ENCODE measurements at regions not wholly inside any gene's neighbourhood (a gene's known extent, or its start where the extent isn't known, plus 50 kb on each side); places are given as distances from the start of the nearest gene placed in this dataset.
A peak's percentile ranks its signal among the peaks of the same experiment; 100 is the strongest.

GRCh38 chr3:165346503-165346902, 150.3 kb upstream of the SLITRK3 start:
- POLR2A ChIA-PET, result no interaction called here
- Mint-ChIP-seq H3K4me1 (ENCODE audit: low read depth, unreplicated experiment) (no peaks in the 10 kb centered on the region), H3K27ac (ENCODE audit: unreplicated experiment) (no peak overlapping the region)

GRCh38 chr3:165343185-165343584, 147.0 kb upstream of the SLITRK3 start:
- Mint-ChIP-seq H3K27ac (ENCODE audit: unreplicated experiment) (no peak overlapping the region), H3K36me3 (ENCODE audit: insufficient read depth, unreplicated experiment) (no peaks in the 10 kb centered on the region), H3K27me3 (ENCODE audit: insufficient read depth, unreplicated experiment) (no peaks in the 10 kb centered on the region), H3K4me3 (ENCODE audit: unreplicated experiment) (no peak overlapping the region), H3K9me3 (ENCODE audit: unreplicated experiment) (no peaks in the 10 kb centered on the region), H3K4me1 (ENCODE audit: low read depth, unreplicated experiment) (no peaks in the 10 kb centered on the region)
- no peak for TF ChIP-seq CTCF (IDR thresholded peaks at IDR 0.05; ENCODE audit: insufficient read depth in 1 of 2, low read depth in 1 of 2, low read length in 1 of 2, severe bottlenecking in 1 of 2, unreplicated experiment in 1 of 2)
- CTCF ChIA-PET, result no interaction called here
- POLR2A ChIA-PET, result no interaction called here
- no peak for DNase-seq
- no peaks in the 10 kb centered on the region for H3K9me3 ChIP-seq
- no TSS peak for BruUV-seq (replicated peaks)
- H3K4me1 ChIP-seq, result no peaks in the 10 kb centered on the region
- intact Hi-C loops (cut with micrococcal nuclease; ENCODE audit: unreplicated experiment), result no loop called here
- no peaks in the 10 kb centered on the region for H3K27me3 ChIP-seq (replicated peaks; ENCODE audit: control insufficient read depth, insufficient read depth, low read length)
- no peak overlapping the region for H3K4me3 ChIP-seq (ENCODE audit: low read depth, low read length)
- H3K36me3 ChIP-seq (ENCODE audit: control insufficient read depth, insufficient read depth, low read length), result no peaks in the 10 kb centered on the region

More at GRCh38 chr3:165346503-165346902, 150.3 kb upstream of the SLITRK3 start:
- Histone ChIP-seq H3K27me3 (replicated peaks; ENCODE audit: control insufficient read depth, insufficient read depth, low read length) (no peaks in the 10 kb centered on the region), H3K4me3 (ENCODE audit: low read depth, low read length) (no peak overlapping the region), H3K9me3 (no peaks in the 10 kb centered on the region), H3K4me1 (no peaks in the 10 kb centered on the region), H3K36me3 (ENCODE audit: control insufficient read depth, insufficient read depth, low read length) (no peaks in the 10 kb centered on the region)
- no peak for TF ChIP-seq CTCF (IDR thresholded peaks at IDR 0.05; ENCODE audit: insufficient read depth in 1 of 2, low read depth in 1 of 2, low read length in 1 of 2, severe bottlenecking in 1 of 2, unreplicated experiment in 1 of 2)
- intact Hi-C loops (cut with micrococcal nuclease; ENCODE audit: unreplicated experiment), result no loop called here
- no peaks in the 10 kb centered on the region for H3K27me3 Mint-ChIP-seq (ENCODE audit: insufficient read depth, unreplicated experiment)
- DNase-seq, result no peak
- no peaks in the 10 kb centered on the region for H3K36me3 Mint-ChIP-seq (ENCODE audit: insufficient read depth, unreplicated experiment)
- BruUV-seq (replicated peaks), result no TSS peak
- no peak overlapping the region for H3K4me3 Mint-ChIP-seq (ENCODE audit: unreplicated experiment)
- no peaks in the 10 kb centered on the region for H3K9me3 Mint-ChIP-seq (ENCODE audit: unreplicated experiment)
- CTCF ChIA-PET, result no interaction called here

GRCh38 chr3:165339753-165340152, 143.6 kb upstream of the SLITRK3 start:
- H3K27ac Mint-ChIP-seq (ENCODE audit: unreplicated experiment), result no peak overlapping the region

More at GRCh38 chr3:165339753-165340152, 143.6 kb upstream of the SLITRK3 start:
- Mint-ChIP-seq H3K36me3 (ENCODE audit: insufficient read depth, unreplicated experiment) (no peaks in the 10 kb centered on the region), H3K4me1 (ENCODE audit: low read depth, unreplicated experiment) (no peaks in the 10 kb centered on the region), H3K27me3 (ENCODE audit: insufficient read depth, unreplicated experiment) (no peaks in the 10 kb centered on the region), H3K4me3 (ENCODE audit: unreplicated experiment) (no peak overlapping the region), H3K9me3 (ENCODE audit: unreplicated experiment) (no peaks in the 10 kb centered on the region)
- no peak for DNase-seq
- H3K4me3 ChIP-seq (ENCODE audit: low read depth, low read length), result no peak overlapping the region
- H3K4me1 ChIP-seq, result no peaks in the 10 kb centered on the region
- intact Hi-C loops (cut with micrococcal nuclease; ENCODE audit: unreplicated experiment), result no loop called here
- no TSS peak for BruUV-seq (replicated peaks)
- peak in 1 of 2 experiments; percentile 27 for TF ChIP-seq CTCF (IDR thresholded peaks at IDR 0.05; ENCODE audit: insufficient read depth in 1 of 2, low read depth in 1 of 2, low read length in 1 of 2, severe bottlenecking in 1 of 2, unreplicated experiment in 1 of 2)
- H3K27me3 ChIP-seq (replicated peaks; ENCODE audit: control insufficient read depth, insufficient read depth, low read length), result no peaks in the 10 kb centered on the region
- POLR2A ChIA-PET, result no interaction called here
- CTCF ChIA-PET, result no interaction called here
- no peaks in the 10 kb centered on the region for H3K36me3 ChIP-seq (ENCODE audit: control insufficient read depth, insufficient read depth, low read length)
- H3K9me3 ChIP-seq, result no peaks in the 10 kb centered on the region
